Activated naive CD8-positive, alpha-beta T cell treated with anti-CD3 and anti-CD28 coated beads, Interleukin-2, amount 10 ng/mL, durations not matched to agents 7 days and 5 days (primary cell): ENCODE measurements at regions not wholly inside any gene's neighbourhood (a gene's known extent, or its start where the extent isn't known, plus 50 kb on each side); places are given as distances from the start of the nearest gene placed in this dataset.

ENCODE experiments used
- ATAC-seq: fragments of 150-1000 bp; cut with Tn5 transposase; one replicate; pipeline ENCODE4 v1.10.0; 2021; ENCODE audit warnings: low read depth, moderate library complexity
- POLR2A ChIA-PET: fragments of 350-600 bp; sonication (Branson Sonifier 250); formaldehyde crosslinking; loops from one replicate; lab custom pipeline; 2021; ENCODE audit warnings: antibody characterized with exemption; lab: Charles Lee
- DNase-seq: peaks from one replicate; pipeline ENCODE4 v3.0.0; 2021
- H3K27ac Mint-ChIP-seq: one replicate; pipeline ENCODE4 v1.8.0; 2022; ENCODE audit warnings: mild to moderate bottlenecking, mixed read lengths
- H3K27me3 Mint-ChIP-seq: one replicate; pipeline ENCODE4 v1.8.0; 2022; ENCODE audit warnings: mild to moderate bottlenecking, moderate library complexity, mixed read lengths
- H3K36me3 Mint-ChIP-seq: one replicate; pipeline ENCODE4 v1.8.0; 2021; ENCODE audit warnings: mild to moderate bottlenecking, mixed read lengths
- H3K4me1 Mint-ChIP-seq: one replicate; pipeline ENCODE4 v1.8.0; 2021; ENCODE audit warnings: mixed read lengths
- H3K4me3 Mint-ChIP-seq: one replicate; pipeline ENCODE4 v1.8.0; 2022; ENCODE audit warnings: mild to moderate bottlenecking, moderate library complexity, mixed read lengths
- H3K9me3 Mint-ChIP-seq: one replicate; pipeline ENCODE4 v1.8.0; 2021; ENCODE audit warnings: mixed read lengths

GRCh38 chr3:182737825-182738224, 55.5 kb upstream of the ATP11B start:
- no peak for DNase-seq
- H3K9me3 Mint-ChIP-seq: no peaks in the 10 kb centered on the region
- ATAC-seq: no peak
- peaks cover 14% of the 10 kb centered on the region for H3K27me3 Mint-ChIP-seq
- H3K27ac Mint-ChIP-seq: no peak overlapping the region
- POLR2A ChIA-PET: no interaction called here
- H3K4me1 Mint-ChIP-seq: no peaks in the 10 kb centered on the region
- no peaks in the 10 kb centered on the region for H3K36me3 Mint-ChIP-seq
- H3K4me3 Mint-ChIP-seq: no peak overlapping the region

DNA sequence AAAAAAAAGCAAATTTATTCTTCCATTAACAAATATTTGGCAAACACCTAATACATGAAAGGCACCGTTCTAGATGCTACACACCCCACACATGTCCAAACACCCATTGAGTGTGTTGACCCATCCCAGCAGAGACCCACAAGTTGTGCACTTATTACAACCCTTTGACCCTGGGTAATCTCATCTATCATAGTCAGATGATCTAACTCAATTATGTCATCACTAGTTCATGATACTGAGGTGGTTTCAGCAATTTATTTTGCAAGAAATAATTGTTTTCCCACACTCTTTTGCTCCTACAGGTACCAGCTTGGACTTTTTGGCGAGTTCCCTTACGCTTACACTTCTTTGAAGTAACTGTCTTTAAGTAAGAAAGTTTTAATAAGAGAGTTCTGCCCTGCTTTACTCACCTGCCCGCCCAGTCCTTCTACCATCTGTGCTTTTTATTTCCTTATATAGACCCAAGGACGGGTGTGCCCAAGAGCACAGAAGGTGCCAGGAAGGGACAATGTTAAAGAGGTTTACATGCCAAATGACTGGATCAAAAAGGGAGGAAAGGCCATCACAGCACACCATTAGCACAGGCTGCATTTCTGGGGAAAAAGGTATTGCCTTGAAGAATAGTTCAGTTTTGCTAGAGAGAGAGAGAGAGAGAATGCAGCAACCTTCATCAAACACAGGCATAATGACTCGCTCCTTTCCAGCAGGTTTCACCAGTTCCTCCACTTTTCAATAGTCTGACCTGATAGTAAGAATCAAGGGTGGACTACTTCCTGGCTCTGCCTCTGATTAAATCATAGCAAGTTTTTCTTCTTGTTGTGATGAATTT, 54.5 kb upstream of the ATP11B start:
- ATAC-seq (no peak), DNase-seq (no peak)
- H3K27me3 Mint-ChIP-seq: peaks cover 17% of the 10 kb centered on the region
- H3K4me1 Mint-ChIP-seq: no peaks in the 10 kb centered on the region
- no peak overlapping the region for H3K4me3 Mint-ChIP-seq
- no peaks in the 10 kb centered on the region for H3K9me3 Mint-ChIP-seq
- H3K27ac Mint-ChIP-seq: no peak overlapping the region
- H3K36me3 Mint-ChIP-seq: no peaks in the 10 kb centered on the region
- POLR2A ChIA-PET: no interaction called here

- POLR2A ChIA-PET: no interaction called here
- ATAC-seq: no peak
- H3K4me3 Mint-ChIP-seq: no peak overlapping the region
- H3K27me3 Mint-ChIP-seq: peaks cover 17% of the 10 kb centered on the region
- H3K27ac Mint-ChIP-seq: no peak overlapping the region
- no peaks in the 10 kb centered on the region for H3K9me3 Mint-ChIP-seq
- H3K4me1 Mint-ChIP-seq: no peaks in the 10 kb centered on the region
- no peak for DNase-seq
- no peaks in the 10 kb centered on the region for H3K36me3 Mint-ChIP-seq
Observed at GRCh38 chr3:182739619-182740018, 53.7 kb upstream of the ATP11B start.

GRCh38 chr3:182740710-182741109, 52.6 kb upstream of the ATP11B start:
- Mint-ChIP-seq H3K36me3 (no peaks in the 10 kb centered on the region), H3K4me3 (no peak overlapping the region), H3K9me3 (no peaks in the 10 kb centered on the region), H3K27me3 (peaks cover 17% of the 10 kb centered on the region), H3K4me1 (no peaks in the 10 kb centered on the region), H3K27ac (no peak overlapping the region)
- no peak for ATAC-seq
- POLR2A ChIA-PET: no interaction called here
- no peak for DNase-seq

GRCh38 chr3:182741214-182741613, 52.1 kb upstream of the ATP11B start:
- Mint-ChIP-seq H3K4me1 (no peaks in the 10 kb centered on the region), H3K9me3 (no peaks in the 10 kb centered on the region), H3K27me3 (peaks cover 17% of the 10 kb centered on the region), H3K36me3 (no peaks in the 10 kb centered on the region), H3K4me3 (no peak overlapping the region), H3K27ac (no peak overlapping the region)
- POLR2A ChIA-PET: no interaction called here
- DNase-seq: no peak
- ATAC-seq: no peak
